SK-N-MC (cell line): ENCODE measurements at regions not wholly inside any gene's neighbourhood (a gene's known extent, or its start where the extent isn't known, plus 50 kb on each side); places are given as distances from the start of the nearest gene placed in this dataset.

Experiments
- DNase-seq: peaks from one replicate; pipeline ENCODE4 v3.0.0-alpha.2; 2011; ENCODE audit warnings: low read depth, low spot score
- H3K27ac ChIP-seq: fragments of 200-600 bp; sonication (generic); 2 replicates; pipeline ENCODE4 v1.5.1; 2016; ENCODE audit warnings: mixed run types
- H3K36me3 ChIP-seq: fragments of 200-600 bp; sonication (generic); 2 replicates; pipeline ENCODE4 v1.6.1; 2017; ENCODE audit warnings: antibody characterized with exemption, low read length, mixed read lengths; ENCODE audit not compliant: insufficient read depth
- H3K4me3 ChIP-seq: fragments of 200-600 bp; sonication (generic); 2 replicates; pipeline ENCODE4 v1.5.1; 2016
- H3K9ac ChIP-seq: fragments of 200-600 bp; sonication (generic); 2 replicates; pipeline ENCODE4 v1.8.0; 2017; ENCODE audit warnings: mixed run types, mixed read lengths; ENCODE audit not compliant: insufficient read length
- H3K9me3 ChIP-seq: fragments of 200-600 bp; sonication (generic); 2 replicates; pipeline ENCODE4 v1.6.1; 2017; ENCODE audit warnings: low read depth, mild to moderate bottlenecking, antibody characterized with exemption, low read length, moderate library complexity, mixed read lengths
- EZH2 ChIP-seq: fragments of 200-600 bp; sonication (generic); IDR thresholded peaks from one replicate; pipeline ENCODE4 v1.6.1; 2017; ENCODE audit warnings: antibody characterized with exemption
- FOXP2 ChIP-seq: optimal IDR thresholded peaks from 2 replicates; pipeline ENCODE3; 2011; ENCODE audit warnings: mild to moderate bottlenecking, moderate library complexity; ENCODE audit not compliant: insufficient read depth; ENCODE audit errors: extremely low read length, control extremely low read depth
- POLR2AphosphoS5 ChIP-seq: IDR thresholded peaks from 2 replicates; pipeline ENCODE4 v1.6.1; 2012; ENCODE audit warnings: mild to moderate bottlenecking, low read depth, low read length, borderline replicate concordance

GRCh38 chr6:105669232-105669631 is 266.4 kb upstream of the PREP start:
- no peak overlapping the region for H3K4me3 ChIP-seq
- no peaks in the 10 kb centered on the region for H3K36me3 ChIP-seq
- no peaks in the 10 kb centered on the region for H3K9me3 ChIP-seq
- TF ChIP-seq FOXP2 = no peak
- no peak overlapping the region for H3K9ac ChIP-seq
- DNase-seq = no peak
- H3K27ac ChIP-seq = no peak overlapping the region

GRCh38 chr6:105667056-105667455 is 264.2 kb upstream of the PREP start:
- Histone ChIP-seq H3K36me3 (no peaks in the 10 kb centered on the region), H3K27ac (no peak overlapping the region), H3K9ac (no peak overlapping the region), H3K4me3 (no peak overlapping the region), H3K9me3 (no peaks in the 10 kb centered on the region)
- no peak for TF ChIP-seq POLR2AphosphoS5
- no peak for TF ChIP-seq FOXP2
- TF ChIP-seq EZH2 = no peak
- no peak for DNase-seq

GRCh38 chr6:105664931-105665330 is 262.0 kb upstream of the PREP start:
- no peak for TF ChIP-seq EZH2
- no peak for TF ChIP-seq FOXP2
- no peak for TF ChIP-seq POLR2AphosphoS5
- Histone ChIP-seq H3K9me3 (no peaks in the 10 kb centered on the region), H3K9ac (no peak overlapping the region), H3K36me3 (no peaks in the 10 kb centered on the region), H3K27ac (no peak overlapping the region), H3K4me3 (no peak overlapping the region)
- no peak for DNase-seq

- Histone ChIP-seq H3K9ac (no peak overlapping the region), H3K27ac (no peak overlapping the region), H3K9me3 (no peaks in the 10 kb centered on the region), H3K36me3 (no peaks in the 10 kb centered on the region), H3K4me3 (no peak overlapping the region)
- no peak for DNase-seq
- TF ChIP-seq EZH2 (no peak), FOXP2 (no peak), POLR2AphosphoS5 (no peak)
Measured at GRCh38 chr6:105651969-105652368, 249.1 kb upstream of the PREP start.

GRCh38 chr6:105650347-105650746 is 247.5 kb upstream of the PREP start:
- no peak overlapping the region for H3K4me3 ChIP-seq
- TF ChIP-seq EZH2 (no peak), FOXP2 (no peak), POLR2AphosphoS5 (no peak)
- H3K9me3 ChIP-seq = no peaks in the 10 kb centered on the region
- H3K9ac ChIP-seq = no peak overlapping the region
- H3K27ac ChIP-seq = no peak overlapping the region
- DNase-seq = no peak
- no peaks in the 10 kb centered on the region for H3K36me3 ChIP-seq

- Histone ChIP-seq H3K4me3 (no peak overlapping the region), H3K9ac (no peak overlapping the region), H3K9me3 (no peaks in the 10 kb centered on the region), H3K27ac (no peak overlapping the region), H3K36me3 (no peaks in the 10 kb centered on the region)
- no peak for DNase-seq
- TF ChIP-seq EZH2 (no peak), POLR2AphosphoS5 (no peak), FOXP2 (no peak)
Measured at GRCh38 chr6:105649192-105649591, 246.3 kb upstream of the PREP start.

GRCh38 chr6:105648276-105648675 is 245.4 kb upstream of the PREP start:
- TF ChIP-seq POLR2AphosphoS5 = no peak
- TF ChIP-seq FOXP2 = no peak
- no peak for TF ChIP-seq EZH2
- Histone ChIP-seq H3K4me3 (no peak overlapping the region), H3K36me3 (no peaks in the 10 kb centered on the region), H3K27ac (no peak overlapping the region), H3K9ac (no peak overlapping the region), H3K9me3 (no peaks in the 10 kb centered on the region)
- no peak for DNase-seq

- H3K36me3 ChIP-seq = no peaks in the 10 kb centered on the region
- no peak overlapping the region for H3K4me3 ChIP-seq
- TF ChIP-seq POLR2AphosphoS5 (no peak), EZH2 (no peak), FOXP2 (no peak)
- no peak for DNase-seq
- no peak overlapping the region for H3K9ac ChIP-seq
- no peak overlapping the region for H3K27ac ChIP-seq
- H3K9me3 ChIP-seq = no peaks in the 10 kb centered on the region
Measured at GRCh38 chr6:105646391-105646867, 243.5 kb upstream of the PREP start.

- H3K36me3 ChIP-seq = no peaks in the 10 kb centered on the region
- H3K27ac ChIP-seq = no peak overlapping the region
- TF ChIP-seq FOXP2 (no peak), EZH2 (no peak), POLR2AphosphoS5 (no peak)
- H3K4me3 ChIP-seq = no peak overlapping the region
- H3K9me3 ChIP-seq = no peaks in the 10 kb centered on the region
- H3K9ac ChIP-seq = no peak overlapping the region
- DNase-seq = no peak
Measured at GRCh38 chr6:105645958-105646357, 243.1 kb upstream of the PREP start.
